AG04450 (cell line): ENCODE measurements at regions not wholly inside any gene's neighbourhood (a gene's known extent, or its start where the extent isn't known, plus 50 kb on each side); places are given as distances from the start of the nearest gene placed in this dataset.

Experiments
- CTCF ChIA-PET: fragments of 300-600, 350-600 bp; formaldehyde crosslinking; extraction: SDS; loops from one replicate; lab custom pipeline; 2022; ENCODE audit warnings: antibody characterized with exemption, inconsistent platforms; lab: Charles Lee
- POLR2A ChIA-PET: fragments of 350-600 bp; formaldehyde crosslinking; extraction: SDS; loops from one replicate; lab custom pipeline; 2021; ENCODE audit warnings: antibody characterized with exemption, inconsistent platforms; lab: Yijun Ruan, JAX
- DNase-seq: peaks from one replicate; pipeline ENCODE4 v3.0.0-alpha.2; 2011; ENCODE audit warnings: low read depth, low spot score
- H3K27ac ChIP-seq: one replicate; pipeline ENCODE4 v1.5.1; 2012; ENCODE audit warnings: low read depth, low read length, control low read depth
- H3K27me3 ChIP-seq: one replicate; pipeline ENCODE4 v1.6.0; 2012; ENCODE audit warnings: low read length; ENCODE audit not compliant: control insufficient read depth, insufficient read depth
- H3K4me3 ChIP-seq: 2 replicates; pipeline ENCODE4 v1.5.1; 2011; ENCODE audit warnings: mild to moderate bottlenecking, low read depth, low read length, control low read depth
- H3K9me3 ChIP-seq: 2 replicates; pipeline ENCODE4 v1.5.1; 2012; ENCODE audit warnings: low read length; ENCODE audit not compliant: control insufficient read depth, insufficient read depth
- TF ChIP-seq, protein P1 (sequence below): IDR thresholded peaks from 2 replicates; pipeline ENCODE4 v1.5.1; 2011; ENCODE audit warnings: low read depth, low read length, control low read depth, inconsistent platforms

- TF ChIP-seq, protein P1, sequence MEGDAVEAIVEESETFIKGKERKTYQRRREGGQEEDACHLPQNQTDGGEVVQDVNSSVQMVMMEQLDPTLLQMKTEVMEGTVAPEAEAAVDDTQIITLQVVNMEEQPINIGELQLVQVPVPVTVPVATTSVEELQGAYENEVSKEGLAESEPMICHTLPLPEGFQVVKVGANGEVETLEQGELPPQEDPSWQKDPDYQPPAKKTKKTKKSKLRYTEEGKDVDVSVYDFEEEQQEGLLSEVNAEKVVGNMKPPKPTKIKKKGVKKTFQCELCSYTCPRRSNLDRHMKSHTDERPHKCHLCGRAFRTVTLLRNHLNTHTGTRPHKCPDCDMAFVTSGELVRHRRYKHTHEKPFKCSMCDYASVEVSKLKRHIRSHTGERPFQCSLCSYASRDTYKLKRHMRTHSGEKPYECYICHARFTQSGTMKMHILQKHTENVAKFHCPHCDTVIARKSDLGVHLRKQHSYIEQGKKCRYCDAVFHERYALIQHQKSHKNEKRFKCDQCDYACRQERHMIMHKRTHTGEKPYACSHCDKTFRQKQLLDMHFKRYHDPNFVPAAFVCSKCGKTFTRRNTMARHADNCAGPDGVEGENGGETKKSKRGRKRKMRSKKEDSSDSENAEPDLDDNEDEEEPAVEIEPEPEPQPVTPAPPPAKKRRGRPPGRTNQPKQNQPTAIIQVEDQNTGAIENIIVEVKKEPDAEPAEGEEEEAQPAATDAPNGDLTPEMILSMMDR, result no peak
- ChIA-PET POLR2A (no interaction called here), CTCF (no interaction called here)
- no peaks in the 10 kb centered on the region for H3K9me3 ChIP-seq
- H3K27me3 ChIP-seq, result peaks cover 2% of the 10 kb centered on the region
- DNase-seq, result no peak
- no peak overlapping the region for H3K27ac ChIP-seq
- no peak overlapping the region for H3K4me3 ChIP-seq
Measured at GRCh38 chr12:108462686-108463085, 52.4 kb upstream of the FICD start.

GRCh38 chr12:108461058-108461660 lies 53.9 kb upstream of the FICD start:
- DNase-seq, result no peak
- Histone ChIP-seq H3K9me3 (no peaks in the 10 kb centered on the region), H3K27me3 (peaks cover 2% of the 10 kb centered on the region), H3K4me3 (no peak overlapping the region), H3K27ac (no peak overlapping the region)
- ChIA-PET CTCF (no interaction called here), POLR2A (no interaction called here)
- TF ChIP-seq, protein P1, result no peak

GRCh38 chr12:108459149-108459548 lies 55.9 kb upstream of the FICD start:
- CTCF ChIA-PET, result no interaction called here

DNA sequence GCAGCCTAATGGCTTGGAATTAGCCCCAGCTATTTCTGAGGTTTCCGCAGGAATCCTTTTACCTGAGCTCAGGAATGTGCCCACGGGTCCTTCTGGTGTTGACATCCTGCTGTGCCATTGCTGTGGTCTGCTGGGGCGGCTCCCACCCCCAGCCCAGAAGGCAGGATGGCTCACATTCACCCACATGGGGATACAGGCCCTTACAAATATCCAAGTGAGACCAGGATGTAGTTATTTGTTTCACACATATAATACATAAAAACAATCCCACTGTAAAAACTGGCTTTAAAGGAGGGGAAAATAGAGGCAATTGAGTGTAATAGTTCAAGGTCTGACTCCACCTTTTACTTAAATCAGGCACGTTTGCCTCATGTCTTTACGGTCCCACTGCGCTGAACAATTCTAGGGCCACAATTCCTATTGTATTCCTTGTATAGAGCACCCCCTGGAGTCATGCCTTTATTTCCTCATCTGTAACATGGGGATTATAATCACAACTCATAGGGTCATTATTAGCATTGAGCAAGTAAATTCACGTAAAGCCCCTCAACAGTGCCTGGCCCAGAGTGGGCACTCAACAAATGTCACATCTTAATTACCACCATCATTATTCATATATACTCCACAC lies 57.2 kb upstream of the FICD start:
- DNase-seq, result no peak
- Histone ChIP-seq H3K27me3 (peaks cover 7% of the 10 kb centered on the region), H3K27ac (no peak overlapping the region), H3K9me3 (no peaks in the 10 kb centered on the region), H3K4me3 (no peak overlapping the region)
- TF ChIP-seq, protein P1, result no peak
- CTCF ChIA-PET, result interaction anchor here (0.6 to 1.2 kb wide), 3 partner anchors 39 to 465 kb away, joined by 3 to 4 read pairs (median 3); no protein-coding TSS in a partner anchor
- POLR2A ChIA-PET, result no interaction called here

More at GRCh38 chr12:108459149-108459548, 55.9 kb upstream of the FICD start:
- POLR2A ChIA-PET, result no interaction called here
- Histone ChIP-seq H3K9me3 (no peaks in the 10 kb centered on the region), H3K27me3 (peaks cover 7% of the 10 kb centered on the region), H3K4me3 (no peak overlapping the region), H3K27ac (no peak overlapping the region)
- DNase-seq, result no peak
- TF ChIP-seq, protein P1, result no peak

DNA sequence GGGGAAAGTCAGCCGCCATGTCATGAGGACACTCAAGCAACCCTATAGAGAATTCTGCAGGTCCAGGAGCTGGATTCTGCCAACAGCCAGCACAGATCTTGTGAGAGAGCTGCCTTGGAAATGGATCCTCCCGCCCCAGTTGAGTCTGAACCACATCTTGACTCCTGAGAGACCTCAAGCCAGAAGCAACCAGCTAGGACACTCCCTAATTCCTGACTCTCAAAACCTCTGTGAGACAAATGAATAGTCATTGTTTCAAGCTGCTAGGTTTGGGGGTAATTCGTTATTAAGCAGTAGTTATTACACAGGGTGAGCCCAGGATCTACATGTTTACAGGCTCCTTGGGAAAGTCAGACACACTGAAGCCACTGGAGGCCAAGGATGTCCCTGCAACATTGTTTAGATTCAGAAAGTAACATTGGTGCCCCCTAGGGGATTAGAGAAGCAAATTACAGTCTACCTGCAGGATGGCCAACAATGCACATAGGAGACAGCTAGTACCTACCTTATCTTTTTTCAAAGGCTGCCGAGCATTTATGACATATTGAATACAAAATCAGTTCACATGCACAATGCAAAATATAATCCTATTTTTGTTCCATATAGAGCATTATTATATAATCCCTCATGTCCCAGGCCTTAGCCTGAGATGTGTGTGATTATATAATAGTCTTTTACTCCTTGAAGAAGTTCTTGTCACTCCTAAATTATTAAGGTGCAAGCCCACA lies 57.9 kb upstream of the FICD start:
- ChIA-PET CTCF (interaction anchor here (0.6 to 1.2 kb wide), 3 partner anchors 38 to 464 kb away, joined by 3 to 4 read pairs (median 3); no protein-coding TSS in a partner anchor), POLR2A (no interaction called here)
- H3K27ac ChIP-seq, result no peak overlapping the region

More for the DNA sequence above, 57.9 kb upstream of the FICD start:
- DNase-seq, result no peak
- TF ChIP-seq, protein P1, result peak; percentile 57
- H3K9me3 ChIP-seq, result no peaks in the 10 kb centered on the region
- H3K4me3 ChIP-seq, result no peak overlapping the region
- H3K27me3 ChIP-seq, result peaks cover 7% of the 10 kb centered on the region
